Activated naive CD4-positive, alpha-beta T cell treated with anti-CD3 and anti-CD28 coated beads, Interleukin-2, amount 50 U/mL, for 24 hours (primary cell): ENCODE measurements at regions not wholly inside any gene's neighbourhood (a gene's known extent, or its start where the extent isn't known, plus 50 kb on each side); places are given as distances from the start of the nearest gene placed in this dataset.
"Not testable (repeated sequence)": the region's sequence is repeated elsewhere in the genome, so short reads cannot be mapped to it uniquely, and the experiment has no call there.

ENCODE experiments used
- H3K27ac Mint-ChIP-seq: one replicate; pipeline ENCODE4 v1.8.0; 2021; ENCODE audit warnings: mild to moderate bottlenecking, mixed read lengths
- H3K27me3 Mint-ChIP-seq: one replicate; pipeline ENCODE4 v1.8.0; 2021; ENCODE audit warnings: mixed read lengths
- H3K36me3 Mint-ChIP-seq: one replicate; pipeline ENCODE4 v1.8.0; 2021; ENCODE audit warnings: mixed read lengths
- H3K4me1 Mint-ChIP-seq: one replicate; pipeline ENCODE4 v1.8.0; 2021; ENCODE audit warnings: mixed read lengths
- H3K4me3 Mint-ChIP-seq: one replicate; pipeline ENCODE4 v1.8.0; 2021; ENCODE audit warnings: mild to moderate bottlenecking, mixed read lengths
- H3K9me3 Mint-ChIP-seq: one replicate; pipeline ENCODE4 v1.8.0; 2021; ENCODE audit warnings: mixed read lengths

DNA sequence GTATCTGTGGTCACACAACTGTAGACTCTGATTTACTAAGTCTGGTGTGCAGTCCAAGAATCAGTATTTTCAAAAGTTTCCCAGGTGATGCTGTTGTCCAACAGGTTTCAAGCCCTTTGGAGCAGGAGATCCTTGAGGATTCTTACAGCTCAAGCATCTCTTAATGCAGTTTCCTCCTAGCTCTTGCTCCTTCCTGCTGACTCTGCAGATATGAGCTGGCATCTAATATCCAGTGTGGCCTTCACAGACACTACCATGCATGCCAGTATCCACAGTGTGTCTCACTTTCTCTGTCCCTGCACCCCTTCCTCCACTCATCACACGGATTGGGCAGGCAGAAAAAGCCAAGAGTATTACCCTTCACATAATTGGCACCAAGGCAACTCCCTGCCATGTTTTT is 182.2 kb upstream of the TNC start:
- H3K36me3 Mint-ChIP-seq = no peaks in the 10 kb centered on the region
- peaks cover 4% of the 10 kb centered on the region for H3K27me3 Mint-ChIP-seq
- H3K9me3 Mint-ChIP-seq = peaks cover 5% of the 10 kb centered on the region
- no peaks in the 10 kb centered on the region for H3K4me1 Mint-ChIP-seq
- no peak overlapping the region for H3K4me3 Mint-ChIP-seq
- no peak overlapping the region for H3K27ac Mint-ChIP-seq

DNA sequence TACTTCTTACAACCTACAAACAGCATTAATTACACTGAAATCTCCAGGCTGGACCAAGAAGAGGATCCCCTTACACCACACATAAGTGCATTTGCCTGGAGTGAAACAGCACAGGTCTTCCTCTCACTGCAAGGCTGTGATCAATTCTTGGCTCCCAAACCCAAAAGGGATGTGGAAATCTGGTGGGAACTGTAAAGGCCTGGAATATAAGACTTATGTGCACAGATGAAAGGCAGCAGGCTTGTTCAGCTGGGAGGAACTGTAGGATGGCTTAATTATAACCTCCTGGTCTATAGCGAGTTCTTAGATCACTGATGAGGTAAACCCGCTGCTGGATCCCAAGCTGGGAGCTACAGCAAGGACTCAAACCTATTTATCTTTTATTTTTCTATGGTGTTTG is 182.9 kb upstream of the TNC start:
- Mint-ChIP-seq H3K36me3 (no peaks in the 10 kb centered on the region), H3K27me3 (peaks cover 4% of the 10 kb centered on the region), H3K4me1 (no peaks in the 10 kb centered on the region), H3K27ac (no peak overlapping the region), H3K9me3 (peaks cover 5% of the 10 kb centered on the region), H3K4me3 (no peak overlapping the region)

- H3K4me1 Mint-ChIP-seq = no peaks in the 10 kb centered on the region
- H3K4me3 Mint-ChIP-seq = no peak overlapping the region
- H3K27me3 Mint-ChIP-seq = peaks cover 4% of the 10 kb centered on the region
- peaks cover 5% of the 10 kb centered on the region for H3K9me3 Mint-ChIP-seq
- H3K36me3 Mint-ChIP-seq = no peaks in the 10 kb centered on the region
- no peak overlapping the region for H3K27ac Mint-ChIP-seq
Measured at GRCh38 chr9:115301581-115301980, 183.6 kb upstream of the TNC start.

DNA sequence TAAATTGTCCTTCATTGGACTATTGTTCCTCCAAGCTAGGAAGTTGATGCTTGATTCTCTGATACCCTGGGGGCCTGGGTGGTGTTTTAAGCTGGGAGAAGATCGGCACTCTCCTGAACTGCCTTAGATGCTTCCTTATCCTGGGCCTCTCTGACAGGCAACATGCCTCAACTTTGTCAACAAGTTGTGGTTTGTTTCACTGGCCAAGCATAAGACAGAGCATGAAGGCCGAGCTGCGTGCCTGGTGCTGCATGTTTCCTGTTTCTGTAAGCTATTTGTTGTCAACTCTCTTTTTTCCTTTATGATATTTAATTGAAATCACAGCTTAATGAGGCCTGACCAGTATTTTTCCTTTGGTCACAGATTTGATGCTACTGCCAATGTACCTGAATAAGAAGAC is 187.6 kb upstream of the TNC start:
- H3K27me3 Mint-ChIP-seq = no peaks in the 10 kb centered on the region
- no peaks in the 10 kb centered on the region for H3K9me3 Mint-ChIP-seq
- H3K4me3 Mint-ChIP-seq = no peak overlapping the region
- no peaks in the 10 kb centered on the region for H3K4me1 Mint-ChIP-seq
- H3K36me3 Mint-ChIP-seq = no peaks in the 10 kb centered on the region
- no peak overlapping the region for H3K27ac Mint-ChIP-seq

- Mint-ChIP-seq H3K4me1 (no peaks in the 10 kb centered on the region), H3K9me3 (no peaks in the 10 kb centered on the region), H3K27me3 (no peaks in the 10 kb centered on the region), H3K4me3 (no peak overlapping the region), H3K36me3 (no peaks in the 10 kb centered on the region), H3K27ac (no peak overlapping the region)
Measured at GRCh38 chr9:115306865-115307264, 188.9 kb upstream of the TNC start.

DNA sequence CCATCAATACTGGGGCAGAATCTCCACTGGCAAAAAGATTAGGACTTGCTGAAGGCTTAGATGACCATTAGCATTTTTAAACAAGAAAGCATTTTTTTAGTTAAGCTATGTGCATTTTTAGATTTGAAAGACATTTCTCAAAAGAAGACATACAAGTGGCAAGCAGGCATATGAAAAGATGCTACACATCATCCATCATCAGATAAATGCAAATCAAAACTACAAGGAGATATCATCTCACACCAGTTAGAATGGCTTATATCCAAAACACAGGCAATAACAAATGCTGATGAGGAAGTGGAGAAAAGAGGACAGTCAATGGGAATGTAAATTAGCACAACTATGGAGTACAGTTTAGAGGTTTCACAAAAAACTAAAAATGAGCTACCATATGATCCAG is 195.6 kb upstream of the TNC start:
- H3K27me3 Mint-ChIP-seq = peaks cover 7% of the 10 kb centered on the region
- no peaks in the 10 kb centered on the region for H3K36me3 Mint-ChIP-seq
- H3K4me1 Mint-ChIP-seq = no peaks in the 10 kb centered on the region
- no peak overlapping the region for H3K27ac Mint-ChIP-seq
- H3K4me3 Mint-ChIP-seq = no peak overlapping the region
- peaks cover 5% of the 10 kb centered on the region for H3K9me3 Mint-ChIP-seq

GRCh38 chr9:115326461-115326860 is 208.5 kb upstream of the TNC start:
- Mint-ChIP-seq H3K36me3 (no peaks in the 10 kb centered on the region), H3K27me3 (peaks cover 3% of the 10 kb centered on the region), H3K27ac (no peak overlapping the region), H3K4me3 (no peak overlapping the region), H3K9me3 (peaks cover 11% of the 10 kb centered on the region), H3K4me1 (no peaks in the 10 kb centered on the region)

GRCh38 chr9:115327436-115328122 is 209.6 kb upstream of the TNC start:
- no peak overlapping the region for H3K4me3 Mint-ChIP-seq
- H3K27me3 Mint-ChIP-seq = peaks cover 5% of the 10 kb centered on the region
- H3K9me3 Mint-ChIP-seq = peaks cover 5% of the 10 kb centered on the region
- no peaks in the 10 kb centered on the region for H3K4me1 Mint-ChIP-seq
- no peak overlapping the region for H3K27ac Mint-ChIP-seq
- H3K36me3 Mint-ChIP-seq = no peaks in the 10 kb centered on the region

DNA sequence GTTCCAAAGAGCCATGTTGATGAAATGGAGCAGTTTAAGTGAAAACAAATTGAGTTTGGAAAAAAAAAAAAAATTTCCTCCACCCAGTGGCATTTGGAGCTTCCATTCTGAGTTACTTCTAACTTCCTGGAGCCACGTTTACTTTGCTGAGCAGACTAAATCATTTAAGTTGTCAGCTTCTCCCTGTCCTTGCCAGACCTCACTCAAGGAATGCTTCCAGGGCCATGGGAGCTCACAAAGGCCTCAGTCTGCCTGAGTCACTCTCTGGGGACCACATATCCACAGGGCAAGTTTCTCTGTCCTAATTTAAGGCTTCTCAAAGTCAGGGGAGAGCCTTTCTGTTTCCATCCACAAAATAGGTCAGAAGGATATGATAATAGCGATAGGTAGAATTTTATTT is 210.3 kb upstream of the TNC start:
- no peak overlapping the region for H3K27ac Mint-ChIP-seq
- H3K27me3 Mint-ChIP-seq = peaks cover 7% of the 10 kb centered on the region
- H3K4me1 Mint-ChIP-seq = no peaks in the 10 kb centered on the region
- H3K4me3 Mint-ChIP-seq = no peak overlapping the region
- no peaks in the 10 kb centered on the region for H3K9me3 Mint-ChIP-seq
- no peaks in the 10 kb centered on the region for H3K36me3 Mint-ChIP-seq

GRCh38 chr9:115328677-115329076 is 210.7 kb upstream of the TNC start:
- H3K4me3 Mint-ChIP-seq = no peak overlapping the region
- H3K27ac Mint-ChIP-seq = no peak overlapping the region
- no peaks in the 10 kb centered on the region for H3K9me3 Mint-ChIP-seq
- H3K27me3 Mint-ChIP-seq = peaks cover 7% of the 10 kb centered on the region
- H3K4me1 Mint-ChIP-seq = no peaks in the 10 kb centered on the region
- H3K36me3 Mint-ChIP-seq = no peaks in the 10 kb centered on the region

DNA sequence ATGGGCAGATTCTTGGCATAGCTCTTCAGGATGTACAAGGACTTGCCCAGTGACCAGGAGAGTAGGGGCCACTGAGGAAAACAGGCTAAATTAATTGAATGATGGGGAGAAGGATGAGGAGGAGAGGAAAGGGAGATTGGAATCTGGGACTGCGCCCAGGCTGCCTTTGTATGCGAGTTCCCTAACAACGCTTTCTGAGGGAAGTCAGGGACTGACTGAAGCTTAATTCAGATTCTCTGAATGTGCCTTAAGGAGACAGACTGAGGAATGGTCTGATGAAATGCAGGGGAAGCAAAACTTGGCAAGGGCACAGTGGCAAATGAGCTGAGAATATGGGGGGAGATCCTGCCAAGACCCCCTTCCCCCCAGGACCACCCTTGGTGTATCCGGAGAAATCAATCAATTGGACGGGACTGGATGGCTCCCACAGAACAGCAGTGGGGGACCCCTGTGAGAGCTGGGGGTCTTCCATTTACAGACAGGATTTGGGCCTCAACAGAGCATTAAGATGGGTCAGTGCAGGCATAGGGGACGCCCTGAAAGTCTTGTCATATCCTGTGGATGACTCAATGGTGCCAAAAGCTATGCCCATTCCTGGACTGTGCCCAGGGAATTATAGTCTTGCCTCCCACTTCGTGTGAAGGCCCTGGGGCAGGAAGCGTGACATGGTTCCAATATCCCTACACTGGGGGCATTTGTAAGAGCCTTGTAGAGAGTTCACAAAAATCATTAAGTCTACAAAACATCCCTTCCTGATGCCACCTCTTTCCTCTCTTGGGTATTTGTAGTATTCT is 215.5 kb upstream of the TNC start:
- H3K9me3 Mint-ChIP-seq = peaks cover 6% of the 10 kb centered on the region
- H3K4me1 Mint-ChIP-seq = no peaks in the 10 kb centered on the region
- peaks cover 8% of the 10 kb centered on the region for H3K27me3 Mint-ChIP-seq
- no peaks in the 10 kb centered on the region for H3K36me3 Mint-ChIP-seq
- no peak overlapping the region for H3K27ac Mint-ChIP-seq
- no peak overlapping the region for H3K4me3 Mint-ChIP-seq

DNA sequence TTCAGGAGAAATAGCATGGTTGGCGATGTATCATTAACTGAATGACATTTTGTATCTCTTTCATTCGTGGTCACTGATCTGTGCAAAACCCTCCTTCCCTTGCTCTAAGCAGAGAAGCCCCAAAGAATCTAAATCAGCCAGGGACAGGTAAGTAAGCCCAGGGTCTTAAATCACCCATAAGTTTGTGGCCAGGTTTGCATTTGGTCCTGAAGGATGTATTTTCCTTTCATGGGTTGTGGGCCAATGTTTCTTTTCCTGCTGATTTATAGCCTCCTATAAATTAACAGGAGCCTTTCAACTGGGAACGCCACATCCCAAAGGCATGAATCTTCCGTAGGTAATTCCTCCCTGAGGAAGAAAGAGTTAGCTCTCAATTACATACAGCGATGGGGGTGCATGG is 217.5 kb upstream of the TNC start:
- no peaks in the 10 kb centered on the region for H3K4me1 Mint-ChIP-seq
- H3K27ac Mint-ChIP-seq = no peak overlapping the region
- no peak overlapping the region for H3K4me3 Mint-ChIP-seq
- no peaks in the 10 kb centered on the region for H3K36me3 Mint-ChIP-seq
- H3K9me3 Mint-ChIP-seq = peaks cover 6% of the 10 kb centered on the region
- peaks cover 8% of the 10 kb centered on the region for H3K27me3 Mint-ChIP-seq

DNA sequence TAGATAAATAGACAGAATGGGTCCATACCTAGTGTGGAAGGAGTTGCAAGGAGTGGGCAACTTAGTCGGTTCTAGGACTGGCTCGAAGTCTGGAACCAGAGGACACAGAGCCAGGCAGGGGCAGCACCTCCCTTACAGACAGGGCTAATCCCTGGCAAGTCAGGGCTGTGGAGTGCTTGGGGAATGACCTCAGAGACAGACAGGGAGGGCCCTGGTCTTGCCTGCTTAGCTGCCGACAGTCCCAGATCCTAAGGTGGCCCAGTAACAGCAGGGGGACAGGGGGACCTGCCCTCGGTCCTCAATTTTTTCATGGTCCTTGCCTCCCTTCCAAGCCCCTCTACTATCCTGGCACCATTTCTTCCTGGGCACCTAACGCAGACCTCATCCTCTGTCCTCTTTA is 222.4 kb upstream of the TNC start:
- Mint-ChIP-seq H3K27me3 (peaks cover 7% of the 10 kb centered on the region), H3K36me3 (no peaks in the 10 kb centered on the region), H3K9me3 (no peaks in the 10 kb centered on the region), H3K4me3 (no peak overlapping the region), H3K27ac (no peak overlapping the region), H3K4me1 (no peaks in the 10 kb centered on the region)

DNA sequence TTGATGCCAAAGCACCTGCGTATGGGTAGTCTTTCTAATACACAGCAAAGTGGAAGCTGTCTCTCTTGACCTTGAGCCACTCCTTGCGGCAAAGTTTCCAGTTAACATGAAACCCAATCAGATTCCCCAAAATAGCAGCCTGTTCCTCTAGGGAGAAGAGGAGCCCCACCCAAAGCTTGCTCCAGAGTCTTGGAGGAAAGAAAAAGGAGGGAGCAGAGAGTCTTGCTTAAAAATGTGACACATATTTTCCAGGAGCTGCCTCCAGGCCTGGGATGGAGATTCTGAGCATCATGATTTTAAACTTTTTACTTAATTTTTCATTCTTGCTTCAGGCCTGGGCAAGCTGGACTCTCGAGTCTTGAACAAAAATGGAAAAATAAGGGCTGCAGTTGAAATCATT is 223.5 kb upstream of the TNC start:
- H3K27ac Mint-ChIP-seq = no peak overlapping the region
- H3K9me3 Mint-ChIP-seq = no peaks in the 10 kb centered on the region
- H3K4me1 Mint-ChIP-seq = no peaks in the 10 kb centered on the region
- no peaks in the 10 kb centered on the region for H3K36me3 Mint-ChIP-seq
- peaks cover 7% of the 10 kb centered on the region for H3K27me3 Mint-ChIP-seq
- no peak overlapping the region for H3K4me3 Mint-ChIP-seq

- H3K4me1 Mint-ChIP-seq, H3K27me3 Mint-ChIP-seq, H3K4me3 Mint-ChIP-seq, H3K36me3 Mint-ChIP-seq, H3K9me3 Mint-ChIP-seq, H3K27ac Mint-ChIP-seq: not testable (repeated sequence)
Measured at GRCh38 chr9:115347776-115348175, 229.8 kb upstream of the TNC start.

DNA sequence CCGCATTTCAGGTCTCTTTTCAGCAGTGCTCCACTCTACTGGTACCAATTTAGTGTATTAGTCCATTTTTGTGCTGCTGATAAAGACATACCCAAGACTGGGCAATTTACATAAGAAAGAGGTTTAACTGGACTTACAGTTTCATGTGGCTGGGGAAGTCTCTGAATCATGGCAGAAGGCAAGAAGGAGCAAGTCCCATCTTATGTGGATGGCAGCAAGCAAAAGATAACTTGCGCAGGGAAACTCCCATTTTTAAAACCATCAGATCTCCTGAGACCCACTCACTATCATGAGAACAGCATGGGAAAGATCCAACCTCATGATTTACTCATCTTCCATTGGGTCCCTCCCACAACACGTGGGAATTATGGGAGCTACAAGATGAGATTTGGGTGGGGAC is 231.0 kb upstream of the TNC start:
- not testable (repeated sequence) for H3K27me3 Mint-ChIP-seq, H3K4me1 Mint-ChIP-seq, H3K4me3 Mint-ChIP-seq, H3K9me3 Mint-ChIP-seq, H3K27ac Mint-ChIP-seq, H3K36me3 Mint-ChIP-seq

- H3K4me1 Mint-ChIP-seq = no peaks in the 10 kb centered on the region
- H3K4me3 Mint-ChIP-seq = no peak overlapping the region
- H3K27ac Mint-ChIP-seq = no peak overlapping the region
- no peaks in the 10 kb centered on the region for H3K9me3 Mint-ChIP-seq
- no peaks in the 10 kb centered on the region for H3K27me3 Mint-ChIP-seq
- no peaks in the 10 kb centered on the region for H3K36me3 Mint-ChIP-seq
Measured at GRCh38 chr9:115349542-115349941, 231.6 kb upstream of the TNC start.
